HEK293 (cell line): ENCODE measurements at regions not wholly inside any gene's neighbourhood (a gene's known extent, or its start where the extent isn't known, plus 50 kb on each side); places are given as distances from the start of the nearest gene placed in this dataset.

Experiments
- CTCF ChIA-PET: fragments of 350-600 bp; formaldehyde crosslinking; extraction: SDS; loops from one replicate; lab custom pipeline; 2021; ENCODE audit warnings: antibody characterized with exemption; lab: Yijun Ruan, JAX
- POLR2A ChIA-PET: fragments of 300-600 bp; formaldehyde crosslinking; extraction: SDS; loops from one replicate; lab custom pipeline; 2020; ENCODE audit warnings: antibody characterized with exemption, inconsistent platforms; lab: Yijun Ruan, JAX
- H3K27ac ChIP-seq: fragments of 200-500 bp; sonication (Bioruptor generic); 2 replicates; pipeline ENCODE4 v1.5.1; 2014; ENCODE audit warnings: low read depth, low read length, control low read depth, inconsistent platforms; ENCODE audit errors: extremely low read depth
- H3K36me3 ChIP-seq, 2 experiments: fragments of 200-500 bp in 1 of 2; sonication (Bioruptor generic) in 1 of 2; 1 replicate in 1 of 2; 2 replicates in 1 of 2; pipeline ENCODE4 v1.5.1; 2014 to 2017; ENCODE audit warnings: inconsistent platforms in 2 of 2, low read length in 2 of 2; ENCODE audit not compliant: control insufficient read depth in 2 of 2, insufficient read depth in 1 of 2
- H3K4me1 ChIP-seq: fragments of 200-500 bp; sonication (Bioruptor generic); 2 replicates; pipeline ENCODE4 v1.5.1; 2014; ENCODE audit warnings: mild to moderate bottlenecking, low read length, inconsistent platforms; ENCODE audit not compliant: control insufficient read depth, insufficient read depth
- H3K4me3 ChIP-seq: 2 replicates; pipeline ENCODE4 v1.5.1; 2011; ENCODE audit warnings: low read depth, mild to moderate bottlenecking, control low read depth, low read length, moderate library complexity
- H3K9me3 ChIP-seq: fragments of 200-500 bp; sonication (Bioruptor generic); 2 replicates; pipeline ENCODE4 v1.5.1; 2014; ENCODE audit warnings: low read depth, low read length, inconsistent platforms; ENCODE audit not compliant: control insufficient read depth, insufficient read depth
- BCL11B ChIP-seq: fragments of 450-650 bp; formaldehyde crosslinking; IDR thresholded peaks from 2 replicates; pipeline ENCODE4 v1.5.1; 2016; ENCODE audit warnings: low read depth, missing biosample characterization, missing genetic modification characterization
- EGR2 ChIP-seq: fragments of 450-650 bp; formaldehyde crosslinking; IDR thresholded peaks from 2 replicates; pipeline ENCODE4 v1.5.1; 2016; ENCODE audit warnings: low read depth, missing biosample characterization, missing genetic modification characterization
- GFI1B ChIP-seq: fragments of 450-650 bp; formaldehyde crosslinking; IDR thresholded peaks from 2 replicates; pipeline ENCODE4 v1.5.1; 2016; ENCODE audit warnings: missing biosample characterization, missing genetic modification characterization
- GLI2 ChIP-seq: fragments of 450-650 bp; formaldehyde crosslinking; IDR thresholded peaks from 2 replicates; pipeline ENCODE4; 2017; ENCODE audit warnings: missing biosample characterization, missing genetic modification characterization, low read depth, borderline replicate concordance
- MEIS1 ChIP-seq: sonication (generic); formaldehyde crosslinking; IDR thresholded peaks from 2 replicates; pipeline ENCODE4 v1.8.1; 2022; ENCODE audit warnings: missing genetic modification reagents, mild to moderate bottlenecking, borderline replicate concordance
- PRDM1 ChIP-seq: fragments of 450-650 bp; formaldehyde crosslinking; IDR thresholded peaks from 2 replicates; pipeline ENCODE4; 2016; ENCODE audit warnings: missing biosample characterization, missing genetic modification characterization
- ZBTB7A ChIP-seq: fragments of 450-650 bp; formaldehyde crosslinking; IDR thresholded peaks from 2 replicates; pipeline ENCODE4 v1.5.1; 2016; ENCODE audit warnings: low read depth, missing biosample characterization, missing genetic modification characterization
- ZFHX2 ChIP-seq: fragments of 450-650 bp; formaldehyde crosslinking; conservative IDR thresholded peaks from 2 replicates; pipeline ENCODE4 v1.5.1; 2016; ENCODE audit warnings: missing biosample characterization, missing genetic modification characterization
- ZNF10 ChIP-seq: fragments of 450-650 bp; formaldehyde crosslinking; IDR thresholded peaks from 2 replicates; pipeline ENCODE4 v1.5.1; 2017; ENCODE audit warnings: missing biosample characterization, missing genetic modification characterization
- ZNF175 ChIP-seq: fragments of 450-650 bp; formaldehyde crosslinking; IDR thresholded peaks from 2 replicates; pipeline ENCODE4 v1.5.1; 2016; ENCODE audit warnings: missing biosample characterization, missing genetic modification characterization
- ZNF266 ChIP-seq: fragments of 450-650 bp; formaldehyde crosslinking; IDR thresholded peaks from 2 replicates; pipeline ENCODE4 v1.5.1; 2016; ENCODE audit warnings: missing biosample characterization, missing genetic modification characterization, low read depth
- ZNF366 ChIP-seq: fragments of 450-650 bp; formaldehyde crosslinking; conservative IDR thresholded peaks from 2 replicates; pipeline ENCODE4 v1.5.1; 2016; ENCODE audit warnings: missing biosample characterization, missing genetic modification characterization
- ZNF391 ChIP-seq: fragments of 450-650 bp; formaldehyde crosslinking; IDR thresholded peaks from 2 replicates; pipeline ENCODE4 v1.5.1; 2016; ENCODE audit warnings: low read depth, missing biosample characterization, missing genetic modification characterization, borderline replicate concordance
- ZNF426 ChIP-seq: fragments of 450-650 bp; formaldehyde crosslinking; IDR thresholded peaks from 2 replicates; pipeline ENCODE4 v1.5.1; 2017; ENCODE audit warnings: missing biosample characterization, missing genetic modification characterization, mild to moderate bottlenecking, inconsistent platforms, moderate library complexity
- ZNF48 ChIP-seq: fragments of 450-650 bp; formaldehyde crosslinking; IDR thresholded peaks from 2 replicates; pipeline ENCODE4 v1.5.1; 2016; ENCODE audit warnings: missing biosample characterization, missing genetic modification characterization
- ZNF560 ChIP-seq: fragments of 450-650 bp; formaldehyde crosslinking; IDR thresholded peaks from 2 replicates; pipeline ENCODE4 v1.5.1; 2017; ENCODE audit warnings: missing biosample characterization, missing genetic modification characterization, borderline replicate concordance
- ZNF776 ChIP-seq: fragments of 450-650 bp; formaldehyde crosslinking; IDR thresholded peaks from 2 replicates; pipeline ENCODE4 v1.5.0; 2017; ENCODE audit warnings: missing biosample characterization, missing genetic modification characterization, borderline replicate concordance
- ZNF777 ChIP-seq: fragments of 450-650 bp; formaldehyde crosslinking; IDR thresholded peaks from 2 replicates; pipeline ENCODE4 v1.5.1; 2017; ENCODE audit warnings: missing biosample characterization, missing genetic modification characterization, borderline replicate concordance
- TF ChIP-seq, protein P1 (sequence below): fragments of 450-650 bp; formaldehyde crosslinking; IDR thresholded peaks from 2 replicates; pipeline ENCODE4 v1.5.1; 2016; ENCODE audit warnings: missing biosample characterization, missing genetic modification characterization, low read depth
- TF ChIP-seq, protein P2 (sequence below): fragments of 450-650 bp; formaldehyde crosslinking; IDR thresholded peaks from 2 replicates; pipeline ENCODE4 v1.5.1; 2016; ENCODE audit warnings: missing biosample characterization, missing genetic modification characterization
- TF ChIP-seq, protein P3 (sequence below): fragments of 450-650 bp; formaldehyde crosslinking; IDR thresholded peaks from 2 replicates; pipeline ENCODE4 v1.5.0; 2017; ENCODE audit warnings: missing biosample characterization, missing genetic modification characterization, borderline replicate concordance

DNA sequence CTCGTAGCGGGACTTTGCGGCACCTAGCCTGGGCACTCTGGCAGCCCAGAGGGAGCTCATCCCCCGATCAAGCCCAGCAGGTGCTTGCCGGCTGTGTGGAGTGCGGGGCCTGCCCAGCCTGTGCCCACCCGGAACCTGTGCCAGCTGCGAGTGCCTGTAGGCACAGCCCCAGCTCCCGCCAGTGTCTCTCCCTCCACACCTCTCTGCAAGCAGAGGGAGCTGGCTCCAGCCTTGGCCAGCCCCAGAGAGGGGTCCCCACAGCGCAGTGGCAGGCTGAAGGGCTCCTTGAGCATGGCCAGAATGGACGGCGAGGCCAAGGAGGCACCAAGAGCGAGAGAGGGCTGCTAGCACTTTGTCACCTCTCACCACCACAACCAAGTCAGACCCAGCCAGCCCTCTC lies 55.5 kb upstream of the C1QTNF9B start (continued):
- no peak for TF ChIP-seq ZNF48 (tag by site-specific recombination)
- TF ChIP-seq, all 188 proteins: peak for 0

DNA sequence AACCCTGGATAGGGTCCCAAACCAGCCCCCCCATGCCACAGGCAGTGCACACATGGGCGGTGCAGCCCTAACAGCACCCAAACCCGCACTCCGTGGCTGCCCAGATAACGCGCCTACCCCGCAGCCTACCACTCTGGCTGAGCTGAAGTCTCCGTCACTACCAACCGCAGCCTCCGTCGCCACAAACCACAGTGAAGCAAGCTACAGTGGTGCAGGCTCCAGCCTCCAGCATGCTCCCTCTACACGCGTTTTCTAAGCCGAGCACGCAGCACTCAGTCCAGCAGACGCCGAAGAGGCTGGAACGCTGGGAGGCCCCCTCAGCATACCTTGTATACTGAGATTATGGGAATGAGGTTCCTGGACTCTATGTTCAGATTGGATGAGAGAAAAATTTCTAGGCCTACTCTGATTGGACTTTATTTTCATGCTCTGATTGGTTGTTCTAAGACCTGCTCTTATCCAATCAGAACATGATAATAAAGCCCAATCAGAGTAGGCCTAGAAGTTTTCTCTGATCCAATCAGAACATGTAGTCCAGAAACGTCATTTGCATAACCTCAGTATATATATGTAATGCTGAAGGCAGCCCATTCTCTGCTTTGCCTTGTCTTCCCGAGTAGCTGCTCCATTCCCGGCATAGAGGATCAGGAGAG lies 56.7 kb upstream of the C1QTNF9B start:
- H3K27ac ChIP-seq, result no peak overlapping the region
- H3K4me3 ChIP-seq, result no peak overlapping the region
- no peaks in the 10 kb centered on the region for H3K9me3 ChIP-seq
- no peaks in the 10 kb centered on the region for H3K36me3 ChIP-seq
- POLR2A ChIA-PET, result no interaction called here
- CTCF ChIA-PET, result no interaction called here
- TF ChIP-seq ZNF426 (tag by site-specific recombination) (no peak), ZNF266 (tag by site-specific recombination) (no peak), ZNF175 (no peak), ZNF366 (tag by site-specific recombination) (no peak), MEIS1 (no peak), GLI2 (no peak), ZBTB7A (tag by site-specific recombination) (no peak), ZNF776 (tag by site-specific recombination) (no peak), ZNF391 (tag by site-specific recombination) (no peak)
- TF ChIP-seq, protein P1, sequence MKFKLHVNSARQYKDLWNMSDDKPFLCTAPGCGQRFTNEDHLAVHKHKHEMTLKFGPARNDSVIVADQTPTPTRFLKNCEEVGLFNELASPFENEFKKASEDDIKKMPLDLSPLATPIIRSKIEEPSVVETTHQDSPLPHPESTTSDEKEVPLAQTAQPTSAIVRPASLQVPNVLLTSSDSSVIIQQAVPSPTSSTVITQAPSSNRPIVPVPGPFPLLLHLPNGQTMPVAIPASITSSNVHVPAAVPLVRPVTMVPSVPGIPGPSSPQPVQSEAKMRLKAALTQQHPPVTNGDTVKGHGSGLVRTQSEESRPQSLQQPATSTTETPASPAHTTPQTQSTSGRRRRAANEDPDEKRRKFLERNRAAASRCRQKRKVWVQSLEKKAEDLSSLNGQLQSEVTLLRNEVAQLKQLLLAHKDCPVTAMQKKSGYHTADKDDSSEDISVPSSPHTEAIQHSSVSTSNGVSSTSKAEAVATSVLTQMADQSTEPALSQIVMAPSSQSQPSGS (tag by site-specific recombination), result no peak
- H3K4me1 ChIP-seq, result no peaks in the 10 kb centered on the region

DNA sequence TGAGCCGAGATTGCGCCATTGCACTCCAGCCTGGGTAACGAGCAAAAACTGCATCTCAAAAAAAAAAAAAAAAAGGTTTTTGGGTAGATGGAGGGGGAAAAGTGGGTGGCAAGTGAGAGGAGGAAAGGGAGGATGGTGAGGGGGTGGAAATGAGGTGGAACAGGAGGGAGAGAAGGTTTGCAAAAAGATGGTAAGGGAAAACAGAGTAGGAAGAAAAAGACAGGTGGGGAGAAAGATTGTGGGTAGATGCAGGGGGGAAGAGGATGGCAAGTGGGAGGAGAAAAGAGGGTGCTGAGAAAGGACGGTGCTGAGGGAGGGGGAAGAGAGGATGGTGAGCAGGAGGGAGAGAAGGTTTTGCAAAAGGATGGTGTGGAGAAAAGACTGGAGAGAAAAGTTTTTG lies 57.8 kb upstream of the C1QTNF9B start:
- Histone ChIP-seq H3K4me1 (no peaks in the 10 kb centered on the region), H3K27ac (no peak overlapping the region), H3K36me3 (no peaks in the 10 kb centered on the region), H3K4me3 (no peak overlapping the region), H3K9me3 (no peaks in the 10 kb centered on the region)
- CTCF ChIA-PET, result interaction anchor here (0.7 kb wide), 1 partner anchor 442 kb away, joined by 3 read pairs; no protein-coding TSS in a partner anchor
- POLR2A ChIA-PET, result no interaction called here
- TF ChIP-seq EGR2 (peak; percentile 96), ZBTB7A (tag by site-specific recombination) (no peak), ZFHX2 (tag by site-specific recombination) (peak; percentile 86), PRDM1 (tag by site-specific recombination) (0 out of 2 replicates have a peak, but pooled peaks have one; percentile 42)
- TF ChIP-seq, protein P2, sequence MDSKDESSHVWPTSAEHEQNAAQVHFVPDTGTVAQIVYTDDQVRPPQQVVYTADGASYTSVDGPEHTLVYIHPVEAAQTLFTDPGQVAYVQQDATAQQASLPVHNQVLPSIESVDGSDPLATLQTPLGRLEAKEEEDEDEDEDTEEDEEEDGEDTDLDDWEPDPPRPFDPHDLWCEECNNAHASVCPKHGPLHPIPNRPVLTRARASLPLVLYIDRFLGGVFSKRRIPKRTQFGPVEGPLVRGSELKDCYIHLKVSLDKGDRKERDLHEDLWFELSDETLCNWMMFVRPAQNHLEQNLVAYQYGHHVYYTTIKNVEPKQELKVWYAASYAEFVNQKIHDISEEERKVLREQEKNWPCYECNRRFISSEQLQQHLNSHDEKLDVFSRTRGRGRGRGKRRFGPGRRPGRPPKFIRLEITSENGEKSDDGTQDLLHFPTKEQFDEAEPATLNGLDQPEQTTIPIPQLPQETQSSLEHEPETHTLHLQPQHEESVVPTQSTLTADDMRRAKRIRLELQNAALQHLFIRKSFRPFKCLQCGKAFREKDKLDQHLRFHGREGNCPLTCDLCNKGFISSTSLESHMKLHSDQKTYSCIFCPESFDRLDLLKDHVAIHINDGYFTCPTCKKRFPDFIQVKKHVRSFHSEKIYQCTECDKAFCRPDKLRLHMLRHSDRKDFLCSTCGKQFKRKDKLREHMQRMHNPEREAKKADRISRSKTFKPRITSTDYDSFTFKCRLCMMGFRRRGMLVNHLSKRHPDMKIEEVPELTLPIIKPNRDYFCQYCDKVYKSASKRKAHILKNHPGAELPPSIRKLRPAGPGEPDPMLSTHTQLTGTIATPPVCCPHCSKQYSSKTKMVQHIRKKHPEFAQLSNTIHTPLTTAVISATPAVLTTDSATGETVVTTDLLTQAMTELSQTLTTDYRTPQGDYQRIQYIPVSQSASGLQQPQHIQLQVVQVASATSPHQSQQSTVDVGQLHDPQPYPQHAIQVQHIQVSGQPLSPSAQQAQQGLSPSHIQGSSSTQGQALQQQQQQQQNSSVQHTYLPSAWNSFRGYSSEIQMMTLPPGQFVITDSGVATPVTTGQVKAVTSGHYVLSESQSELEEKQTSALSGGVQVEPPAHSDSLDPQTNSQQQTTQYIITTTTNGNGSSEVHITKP (tag by site-specific recombination), result no peak

DNA sequence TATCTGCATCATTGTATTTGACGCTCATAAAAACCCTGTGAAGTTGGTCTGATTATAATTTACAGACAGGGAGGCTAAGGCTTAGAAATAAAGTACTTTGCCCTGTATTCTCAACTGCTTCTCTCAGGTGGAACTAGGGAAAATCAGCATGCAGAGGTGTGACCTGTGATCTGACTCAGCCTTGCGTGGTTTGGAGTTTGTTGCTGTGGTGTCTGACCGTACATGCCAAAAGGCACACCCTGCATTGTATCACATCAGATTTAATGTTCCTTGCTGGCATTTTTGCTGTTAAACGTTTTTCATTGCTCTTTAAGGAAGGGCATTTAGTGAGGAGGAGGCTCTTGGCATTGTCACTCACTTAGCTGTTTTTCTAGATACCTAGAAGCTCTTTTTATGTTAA lies 58.8 kb upstream of the C1QTNF9B start:
- Histone ChIP-seq H3K4me3 (no peak overlapping the region), H3K36me3 (no peaks in the 10 kb centered on the region), H3K27ac (no peak overlapping the region), H3K9me3 (no peaks in the 10 kb centered on the region), H3K4me1 (no peaks in the 10 kb centered on the region)
- CTCF ChIA-PET, result no interaction called here
- POLR2A ChIA-PET, result no interaction called here
- TF ChIP-seq ZNF777 (tag by site-specific recombination), result no peak
- TF ChIP-seq ZNF560 (tag by site-specific recombination), result no peak
- TF ChIP-seq, protein P1 (tag by site-specific recombination), result no peak
- TF ChIP-seq, protein P3, sequence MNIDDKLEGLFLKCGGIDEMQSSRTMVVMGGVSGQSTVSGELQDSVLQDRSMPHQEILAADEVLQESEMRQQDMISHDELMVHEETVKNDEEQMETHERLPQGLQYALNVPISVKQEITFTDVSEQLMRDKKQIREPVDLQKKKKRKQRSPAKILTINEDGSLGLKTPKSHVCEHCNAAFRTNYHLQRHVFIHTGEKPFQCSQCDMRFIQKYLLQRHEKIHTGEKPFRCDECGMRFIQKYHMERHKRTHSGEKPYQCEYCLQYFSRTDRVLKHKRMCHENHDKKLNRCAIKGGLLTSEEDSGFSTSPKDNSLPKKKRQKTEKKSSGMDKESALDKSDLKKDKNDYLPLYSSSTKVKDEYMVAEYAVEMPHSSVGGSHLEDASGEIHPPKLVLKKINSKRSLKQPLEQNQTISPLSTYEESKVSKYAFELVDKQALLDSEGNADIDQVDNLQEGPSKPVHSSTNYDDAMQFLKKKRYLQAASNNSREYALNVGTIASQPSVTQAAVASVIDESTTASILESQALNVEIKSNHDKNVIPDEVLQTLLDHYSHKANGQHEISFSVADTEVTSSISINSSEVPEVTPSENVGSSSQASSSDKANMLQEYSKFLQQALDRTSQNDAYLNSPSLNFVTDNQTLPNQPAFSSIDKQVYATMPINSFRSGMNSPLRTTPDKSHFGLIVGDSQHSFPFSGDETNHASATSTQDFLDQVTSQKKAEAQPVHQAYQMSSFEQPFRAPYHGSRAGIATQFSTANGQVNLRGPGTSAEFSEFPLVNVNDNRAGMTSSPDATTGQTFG (tag by site-specific recombination), result no peak
- no peak for TF ChIP-seq ZNF10 (tag by site-specific recombination)
- TF ChIP-seq BCL11B (tag by site-specific recombination), result no peak
- no peak for TF ChIP-seq GFI1B
